NOMO-1 treated with dmso at 0.1 percent for 144 hours (cell line): ENCODE measurements at regions not wholly inside any gene's neighbourhood (a gene's known extent, or its start where the extent isn't known, plus 50 kb on each side); places are given as distances from the start of the nearest gene placed in this dataset.

Experiments used
- DNase-seq: peaks from one replicate; lab custom pipeline; 2025; ENCODE audit not compliant: unreplicated experiment; lab: John Stamatoyannopoulos, UW

DNA sequence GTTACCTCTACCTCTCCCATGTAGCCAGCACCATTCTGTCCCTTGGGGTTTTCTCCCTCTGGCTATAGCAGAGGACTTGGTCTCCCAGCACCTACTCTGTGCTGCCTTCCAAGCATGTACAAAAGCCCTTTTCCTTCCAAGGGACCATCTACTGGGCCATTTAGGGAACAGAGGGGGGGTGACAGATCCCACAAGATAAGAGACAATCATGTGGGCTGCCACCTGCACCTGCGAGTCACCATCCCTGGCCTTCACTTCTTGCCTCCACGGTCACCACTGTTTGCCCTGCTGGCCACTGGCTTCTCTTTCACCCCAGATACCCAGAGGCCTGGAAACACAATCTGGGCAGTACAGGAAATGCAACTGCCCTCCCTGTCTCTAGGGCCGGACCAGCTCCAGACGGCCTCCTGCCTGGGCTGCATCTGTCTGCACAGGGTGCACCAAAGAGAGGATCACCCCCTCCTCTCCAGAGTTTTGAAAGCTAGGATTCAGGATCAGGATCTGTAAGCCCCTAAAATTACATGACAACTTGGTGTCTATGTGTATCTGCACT is 160.8 kb upstream of the NECTIN1 start:
- no peak for DNase-seq

DNA sequence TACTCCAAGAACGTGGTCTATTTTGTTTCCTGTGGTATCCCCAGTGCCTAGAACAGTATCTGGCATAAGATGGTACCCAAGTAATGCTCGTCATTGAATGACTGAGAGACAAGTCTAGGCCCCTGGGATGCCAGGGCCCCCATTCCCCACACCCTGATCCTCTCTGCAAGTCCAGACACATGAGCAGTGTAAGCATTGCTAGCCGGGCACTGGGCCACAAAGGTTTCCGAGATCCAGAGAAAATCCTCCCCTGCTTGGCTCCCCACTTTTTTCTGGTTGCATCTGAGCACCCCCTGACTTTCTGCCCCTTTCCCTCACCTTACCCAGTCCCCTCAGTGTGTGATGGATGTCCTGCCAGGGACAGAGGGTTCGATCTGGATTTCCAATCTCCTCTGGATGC is 160.1 kb upstream of the NECTIN1 start:
- DNase-seq, result no peak

GRCh38 chr11:119888119-119888518 is 159.1 kb upstream of the NECTIN1 start:
- no peak for DNase-seq

- DNase-seq, result no peak
Measured at GRCh38 chr11:119886667-119887230, 157.7 kb upstream of the NECTIN1 start.

- no peak for DNase-seq
Measured at GRCh38 chr11:119885861-119886567, 157.0 kb upstream of the NECTIN1 start.

- no peak for DNase-seq
Measured at GRCh38 chr11:119885067-119885466, 156.1 kb upstream of the NECTIN1 start.

DNA sequence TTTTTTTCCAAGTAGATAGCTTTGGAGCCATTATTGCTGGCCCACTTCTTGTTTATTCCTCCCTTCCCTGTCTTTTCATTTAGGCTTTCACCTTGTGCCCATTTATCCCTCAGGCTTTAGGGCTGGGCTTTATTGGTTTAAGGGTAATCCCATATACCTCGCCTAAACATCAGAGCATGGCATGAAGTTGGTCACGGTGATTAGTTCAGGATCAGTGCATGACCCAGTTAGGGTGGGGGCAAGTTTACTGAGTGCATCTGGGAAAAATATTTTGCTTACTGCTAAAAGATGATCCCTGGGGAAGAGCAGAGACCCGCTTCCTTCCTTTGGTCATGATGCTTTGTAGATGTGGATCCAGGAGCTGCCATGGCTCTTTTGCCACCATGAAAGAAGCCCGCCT is 153.3 kb upstream of the NECTIN1 start:
- DNase-seq, result no peak

GRCh38 chr11:119880873-119881272 is 151.9 kb upstream of the NECTIN1 start:
- no peak for DNase-seq

DNA sequence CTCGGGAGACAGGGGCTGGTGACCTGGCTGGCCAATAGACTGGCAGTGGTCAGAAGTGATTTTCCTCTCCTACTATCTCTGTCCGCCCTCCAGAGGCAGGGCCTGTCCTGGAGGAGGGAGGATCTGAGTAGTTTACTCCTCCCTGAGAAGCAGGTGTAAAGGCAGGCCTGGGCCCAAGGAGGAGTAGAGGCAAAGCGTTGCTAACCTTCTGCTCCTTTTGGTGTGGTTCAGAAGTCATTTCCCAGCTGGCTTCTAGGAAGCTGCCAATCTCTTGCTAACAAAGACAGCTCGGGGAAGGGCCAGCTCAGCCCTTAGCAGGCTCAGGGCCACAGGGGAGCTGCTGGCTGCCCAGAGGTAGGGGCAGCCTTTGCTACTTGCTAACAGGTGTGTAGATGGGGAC is 151.1 kb upstream of the NECTIN1 start:
- DNase-seq, result no peak

- DNase-seq, result no peak
Measured at GRCh38 chr11:119878990-119879389, 150.0 kb upstream of the NECTIN1 start.

- no peak for DNase-seq
Measured at GRCh38 chr11:119876841-119877240, 147.8 kb upstream of the NECTIN1 start.

DNA sequence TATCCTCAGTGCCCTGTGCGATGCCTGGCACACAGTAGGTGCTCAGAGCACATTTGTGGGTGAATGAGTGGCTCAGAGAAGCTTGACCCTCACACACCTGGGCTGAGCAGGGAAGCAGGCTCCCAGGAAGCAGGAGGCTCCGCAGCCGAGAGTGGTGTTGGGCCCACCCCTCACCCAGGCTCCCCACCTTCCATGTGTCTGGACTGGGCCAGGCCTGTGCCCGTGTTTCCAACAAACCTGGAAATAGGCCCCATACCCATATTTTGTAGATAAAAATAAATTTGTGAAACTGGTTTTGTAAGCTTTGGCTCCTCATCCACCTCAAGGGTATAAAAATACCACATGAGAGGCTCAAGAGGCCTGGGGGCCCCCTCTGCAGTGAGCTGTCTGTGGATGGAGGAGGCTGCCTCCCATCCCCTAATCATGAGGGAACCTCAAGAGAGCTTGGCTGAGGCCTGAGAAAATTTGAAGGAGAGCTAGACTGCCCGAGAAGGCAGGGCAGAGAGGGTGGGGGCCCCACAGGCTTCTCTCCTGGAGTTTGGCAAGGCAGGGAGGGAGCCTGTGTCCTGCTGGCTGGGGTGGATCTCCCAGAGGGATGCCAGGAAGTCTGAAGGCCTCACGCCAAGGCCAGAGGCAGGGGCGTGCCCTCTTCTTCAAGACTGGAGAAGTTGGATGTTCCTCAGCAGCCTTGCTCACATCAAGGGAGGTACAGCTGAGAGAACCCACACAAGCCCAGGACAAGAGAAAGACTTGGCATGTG is 147.0 kb upstream of the NECTIN1 start:
- DNase-seq, result no peak

- DNase-seq, result no peak
Measured at GRCh38 chr11:119874660-119875238, 145.7 kb upstream of the NECTIN1 start.

- no peak for DNase-seq
Measured at GRCh38 chr11:119873761-119874421, 144.9 kb upstream of the NECTIN1 start.

DNA sequence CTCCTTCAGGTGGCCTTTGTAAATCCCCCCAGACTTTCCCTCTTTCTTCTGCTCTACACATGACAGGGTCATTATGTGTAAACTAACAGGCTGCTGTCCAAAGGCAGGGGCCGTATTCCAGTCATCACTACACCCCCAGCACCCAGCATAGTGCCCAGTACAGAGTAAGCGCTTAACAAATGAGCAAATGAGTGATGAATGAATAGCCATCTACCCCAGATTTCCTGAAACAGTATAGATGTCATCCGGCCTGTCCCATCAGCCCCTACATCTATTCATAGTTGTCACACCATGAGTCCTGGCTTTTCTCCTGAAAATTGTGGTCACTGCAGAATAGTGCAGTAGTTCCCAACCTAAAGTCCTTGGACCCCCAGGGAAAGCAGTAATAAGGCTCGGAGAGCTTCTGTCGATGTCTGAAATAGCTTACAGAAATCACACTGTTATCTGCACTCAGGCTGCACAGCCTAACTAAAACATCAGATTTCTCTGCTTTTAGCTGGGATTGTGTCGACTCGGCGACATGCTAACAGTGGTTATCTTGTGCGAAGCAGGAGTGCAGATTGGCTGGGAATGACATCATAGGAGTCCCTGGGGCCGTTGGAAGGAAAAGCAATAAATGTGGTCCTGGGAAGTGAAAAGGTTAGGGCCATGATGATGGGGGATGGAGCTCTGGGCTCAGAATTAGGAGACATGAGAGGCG is 143.8 kb upstream of the NECTIN1 start:
- DNase-seq, result no peak

DNA sequence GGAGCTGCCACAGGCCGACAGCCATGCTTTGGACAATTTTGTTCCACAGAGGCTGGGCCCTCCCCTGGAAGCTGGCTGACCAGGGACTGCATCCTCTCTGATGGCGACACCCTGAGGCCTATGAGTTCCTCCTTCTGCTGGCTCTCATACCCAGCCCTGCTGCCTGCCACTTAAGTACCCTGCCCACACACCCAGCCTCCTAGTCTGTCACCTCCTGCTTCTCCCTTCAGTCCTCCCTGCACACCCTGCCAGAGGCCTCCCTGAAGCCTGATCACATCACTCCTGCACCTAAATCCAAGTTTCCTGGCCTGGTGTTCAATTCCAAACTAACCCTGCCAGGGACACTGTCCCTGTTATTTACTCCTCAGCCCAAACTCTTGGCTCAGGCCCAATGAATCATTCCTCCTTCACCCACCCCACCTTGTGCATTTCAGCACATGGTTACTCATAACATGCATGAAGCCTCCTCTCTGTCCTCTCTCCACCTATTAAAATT is 136.7 kb upstream of the NECTIN1 start:
- no peak for DNase-seq

GRCh38 chr11:119864836-119865235 is 135.8 kb upstream of the NECTIN1 start:
- no peak for DNase-seq

GRCh38 chr11:119863851-119864601 is 135.0 kb upstream of the NECTIN1 start:
- DNase-seq, result no peak

DNA sequence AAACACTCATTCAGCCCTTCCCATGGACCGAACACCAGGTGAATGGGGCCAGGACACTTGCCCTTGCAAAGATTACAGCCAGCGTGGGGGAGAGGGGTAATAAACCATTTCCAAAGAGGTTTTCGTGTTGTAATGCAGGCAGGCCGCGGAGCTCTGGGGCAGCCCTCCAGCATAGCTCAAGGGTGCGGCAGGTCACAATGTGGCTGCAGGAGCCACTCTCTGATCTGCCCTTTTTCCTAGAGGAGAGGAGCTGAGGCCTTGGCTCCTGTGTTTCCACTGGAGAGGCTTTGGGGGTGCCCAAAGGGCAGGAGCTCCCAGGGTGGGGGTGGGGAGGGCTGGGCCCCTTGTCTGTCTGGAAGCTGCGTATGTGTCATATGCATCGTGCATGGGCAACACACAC is 134.2 kb upstream of the NECTIN1 start:
- no peak for DNase-seq

DNA sequence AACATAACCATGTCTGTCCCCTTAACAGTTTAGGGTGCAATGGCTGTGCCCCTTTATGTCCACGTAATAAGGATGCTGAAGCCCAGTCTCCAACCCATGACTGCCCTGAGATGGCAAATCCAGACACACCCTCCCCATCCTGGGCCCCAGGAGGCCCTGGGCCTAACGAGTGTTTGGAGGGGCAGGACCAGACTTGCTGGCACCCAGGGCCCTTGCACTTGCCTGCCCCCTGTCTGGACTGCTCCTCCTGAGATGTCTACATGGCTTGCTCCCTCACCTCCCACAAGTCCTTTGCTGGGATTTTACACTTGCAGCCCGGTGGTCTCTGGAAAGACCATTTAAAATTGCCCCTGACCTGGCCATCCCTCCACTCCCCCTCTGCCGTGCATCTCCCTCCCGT is 132.2 kb upstream of the NECTIN1 start:
- no peak for DNase-seq
